Right lobe of liver (tissue), 6 donors: ENCODE measurements at regions not wholly inside any gene's neighbourhood (a gene's known extent, or its start where the extent isn't known, plus 50 kb on each side); places are given as distances from the start of the nearest gene placed in this dataset.
A peak's percentile ranks its signal among the peaks of the same experiment; 100 is the strongest.

Experiments used
- ATAC-seq, 4 donors: fragments of 200-7000 bp; cut with Tn5 transposase; one replicate each; pipeline ENCODE4 v1.9.1; 2020; ENCODE audit warnings: mild to moderate bottlenecking in 4 of 4, moderate library complexity in 4 of 4
- DNase-seq, 3 donors: peaks; one replicate each; pipeline ENCODE4 v3.0.0-alpha.2; 2020
- H3K27ac ChIP-seq, 3 donors: fragments of 200-600 bp; one replicate each; pipeline ENCODE4 v1.8.0; 2022
- H3K27me3 ChIP-seq, 2 donors: fragments of 200-600 bp; one replicate each; pipeline ENCODE4 v1.8.0; 2022
- H3K36me3 ChIP-seq, 4 donors: fragments of 200-600 bp; sonication (generic) in 1 of 4; one replicate each; pipeline versions ENCODE4 v1.5.1 to v1.8.0; 2017 to 2022; ENCODE audit warnings: control low read depth in 1 of 4
- H3K4me1 ChIP-seq, 4 donors: fragments of 200-600 bp; sonication (generic) in 1 of 4; one replicate each; pipeline versions ENCODE4 v1.5.1 to v1.8.0; 2017 to 2022; ENCODE audit warnings: control low read depth in 1 of 4
- H3K4me3 ChIP-seq, 3 donors: fragments of 200-600 bp; one replicate each; pipeline ENCODE4 v1.8.0; 2022
- H3K9me3 ChIP-seq, 4 donors: fragments of 200-600 bp; sonication (generic) in 1 of 4; one replicate each; pipeline versions ENCODE4 v1.5.1 to v1.8.0; 2017 to 2022; ENCODE audit warnings: control low read depth in 1 of 4
- CTCF ChIP-seq, 4 donors: fragments of 200-600 bp in 3 of 4; fragments of 450-650 bp in 1 of 4; IDR thresholded peaks; one replicate each; pipeline versions ENCODE4 v1.5.1 to v1.8.0; 2016 to 2022; ENCODE audit warnings: antibody characterized with exemption in 4 of 4, mild to moderate bottlenecking in 2 of 4
- POLR2A ChIP-seq: fragments of 450-650 bp; IDR thresholded peaks from one replicate; pipeline ENCODE4 v1.6.1; 2017; ENCODE audit warnings: antibody characterized with exemption, mild to moderate bottlenecking
- WGBS: methylation state at CpG from one replicate; pipeline ENCODE4 v1.1.6; 2018; ENCODE audit warnings: low coverage, low lambda C conversion rate; ENCODE audit not compliant: insufficient coverage; ENCODE audit errors: missing lambda C conversion rate; 5-methylcytosine and 5-hydroxymethylcytosine counted together
- intact Hi-C, 2 donors: fragments of 100-400 bp; cut with DNase I; formaldehyde crosslinking; loops; one replicate each; pipeline versions ENCODE4 v1.11.2 to v1.14.1; 2022
- donor health status: DM: no; HTN: yes; CAD: no.
- donor health status: DM: no; HTN: no; CAD: no.
- donor health status: DM: no; HTN: no; CAD: no.
- donor health status: DM: no; HTN: yes; CAD: no.
- donor health status: DM: no; HTN: yes; CAD: no.

DNA sequence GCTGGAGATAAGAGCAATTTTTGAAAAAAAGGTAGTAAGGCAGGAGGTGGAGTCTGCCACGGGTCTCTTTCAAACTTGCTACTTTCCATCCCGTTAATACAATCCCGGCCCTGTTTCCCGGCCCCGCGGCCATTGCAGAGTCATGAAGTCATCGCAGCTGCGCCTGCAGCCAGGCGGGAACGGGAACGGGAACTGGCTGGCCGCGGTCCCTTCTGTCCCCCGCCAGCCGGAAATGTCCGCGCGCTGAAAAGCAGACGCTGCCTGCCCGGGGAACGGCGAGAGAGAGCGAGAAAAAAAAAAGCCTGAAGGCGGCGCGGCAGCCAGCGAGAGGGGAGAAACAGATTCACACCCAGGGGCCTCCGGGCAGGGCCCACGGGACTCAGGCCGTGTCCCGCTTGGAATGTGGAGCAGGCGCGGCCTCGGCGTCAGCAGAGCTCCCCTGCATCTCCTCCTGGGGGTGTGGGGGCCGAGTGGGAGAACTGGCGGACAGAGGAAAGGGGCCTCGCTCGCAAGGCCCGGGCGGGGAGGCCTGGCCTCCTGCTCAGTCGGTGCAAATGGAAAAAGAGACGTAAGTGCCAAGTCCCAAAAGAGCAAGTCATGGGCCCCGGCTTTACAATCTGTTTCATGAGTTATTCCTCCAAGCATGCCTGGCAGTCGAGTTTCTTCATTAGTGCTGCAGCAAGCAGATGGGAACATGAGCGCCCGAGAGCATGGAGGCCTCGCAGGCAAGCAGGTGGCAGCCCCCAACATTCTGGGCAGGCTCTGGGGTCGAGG is 201.2 kb upstream of the GAS1 start:
- WGBS, result 4% methylated on average over 27 of the region's 49 CpGs
- ATAC-seq (peak; percentile 83 to 96 (median 87)), DNase-seq (peak; percentile 61 to 76 (median 70))
- TF ChIP-seq CTCF (IDR thresholded peaks at IDR 0.05), result peak in 2 of 4 donors; percentile 11 to 12
- TF ChIP-seq POLR2A, result no peak
- H3K27me3 ChIP-seq, result no peaks in the 10 kb centered on the region
- H3K4me1 ChIP-seq, result peaks cover 0 to 9% (median 0%) of the 10 kb centered on the region in 4 donors
- H3K36me3 ChIP-seq, result no peaks in the 10 kb centered on the region
- H3K4me3 ChIP-seq, result peak overlapping the region; percentile 3 to 35 (median 14)
- peak overlapping the region; percentile 47 to 70 (median 47) for H3K27ac ChIP-seq
- H3K9me3 ChIP-seq, result no peaks in the 10 kb centered on the region
- intact Hi-C loops, result no loop called here

GRCh38 chr9:87149799-87150198 is 202.5 kb upstream of the GAS1 start:
- no peak for TF ChIP-seq CTCF (IDR thresholded peaks at IDR 0.05)
- TF ChIP-seq POLR2A, result no peak
- peaks cover 0 to 9% (median 0%) of the 10 kb centered on the region in 4 donors for H3K4me1 ChIP-seq
- no peaks in the 10 kb centered on the region for H3K36me3 ChIP-seq
- no peaks in the 10 kb centered on the region for H3K27me3 ChIP-seq
- no peak for DNase-seq
- no peaks in the 10 kb centered on the region for H3K9me3 ChIP-seq
- WGBS, result 70% methylated on average over 4 of the region's 4 CpGs
- ATAC-seq, result no peak
- H3K4me3 ChIP-seq, result no peak overlapping the region
- intact Hi-C loops, result no loop called here
- no peak overlapping the region for H3K27ac ChIP-seq

- no peak for DNase-seq
- no peak for ATAC-seq
- Histone ChIP-seq H3K27ac (no peak overlapping the region), H3K36me3 (no peaks in the 10 kb centered on the region), H3K27me3 (no peaks in the 10 kb centered on the region), H3K4me3 (no peak overlapping the region), H3K9me3 (no peaks in the 10 kb centered on the region), H3K4me1 (peaks cover 0 to 9% (median 0%) of the 10 kb centered on the region in 4 donors)
- no peak for TF ChIP-seq POLR2A
- TF ChIP-seq CTCF (IDR thresholded peaks at IDR 0.05), result no peak
- intact Hi-C loops, result no loop called here
- WGBS, result 58% methylated on average over 8 of the region's 8 CpGs
These were observed 204.9 kb upstream of the GAS1 start for GRCh38 chr9:87152256-87152655.

DNA sequence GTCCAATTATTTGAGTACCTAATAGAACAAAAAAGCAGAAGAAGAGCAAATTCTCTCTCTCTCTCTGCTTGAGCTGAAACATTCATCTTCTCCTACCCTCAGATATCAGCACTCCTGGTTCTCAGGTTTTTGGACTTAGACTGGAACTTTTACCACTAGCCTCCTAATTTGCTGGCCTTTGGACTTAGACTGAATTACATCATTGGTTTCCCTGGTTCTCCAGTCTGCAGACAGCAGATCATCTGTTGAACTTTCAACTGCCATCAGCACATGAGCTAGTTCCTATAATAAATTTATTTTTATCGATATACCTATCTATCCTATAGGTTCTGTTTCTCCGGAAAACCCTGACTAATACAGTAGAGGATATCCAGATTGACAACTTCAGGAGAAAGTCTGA is 208.9 kb upstream of the GAS1 start:
- Histone ChIP-seq H3K27ac (no peak overlapping the region), H3K36me3 (no peaks in the 10 kb centered on the region), H3K4me3 (no peak overlapping the region), H3K27me3 (no peaks in the 10 kb centered on the region), H3K4me1 (no peaks in the 10 kb centered on the region), H3K9me3 (no peaks in the 10 kb centered on the region)
- no peak for TF ChIP-seq POLR2A
- no peak for TF ChIP-seq CTCF (IDR thresholded peaks at IDR 0.05)
- intact Hi-C loops, result no loop called here
- ATAC-seq (peak; percentile 23 to 88 (median 70)), DNase-seq (no peak)
- 75% methylated on average over 2 of the region's 2 CpGs for WGBS
